HEK293 (cell line): ENCODE measurements at regions not wholly inside any gene's neighbourhood (a gene's known extent, or its start where the extent isn't known, plus 50 kb on each side); places are given as distances from the start of the nearest gene placed in this dataset.

Experiments used
- CTCF ChIA-PET: fragments of 350-600 bp; formaldehyde crosslinking; extraction: SDS; loops from one replicate; lab custom pipeline; 2021; ENCODE audit warnings: antibody characterized with exemption; lab: Yijun Ruan, JAX
- POLR2A ChIA-PET: fragments of 300-600 bp; formaldehyde crosslinking; extraction: SDS; loops from one replicate; lab custom pipeline; 2020; ENCODE audit warnings: antibody characterized with exemption, inconsistent platforms; lab: Yijun Ruan, JAX
- H3K27ac ChIP-seq: fragments of 200-500 bp; sonication (Bioruptor generic); 2 replicates; pipeline ENCODE4 v1.5.1; 2014; ENCODE audit warnings: low read depth, low read length, control low read depth, inconsistent platforms; ENCODE audit errors: extremely low read depth
- H3K36me3 ChIP-seq, 2 experiments: fragments of 200-500 bp in 1 of 2; sonication (Bioruptor generic) in 1 of 2; 1 replicate in 1 of 2; 2 replicates in 1 of 2; pipeline ENCODE4 v1.5.1; 2014 to 2017; ENCODE audit warnings: inconsistent platforms in 2 of 2, low read length in 2 of 2; ENCODE audit not compliant: control insufficient read depth in 2 of 2, insufficient read depth in 1 of 2
- H3K4me1 ChIP-seq: fragments of 200-500 bp; sonication (Bioruptor generic); 2 replicates; pipeline ENCODE4 v1.5.1; 2014; ENCODE audit warnings: mild to moderate bottlenecking, low read length, inconsistent platforms; ENCODE audit not compliant: control insufficient read depth, insufficient read depth
- H3K4me3 ChIP-seq: 2 replicates; pipeline ENCODE4 v1.5.1; 2011; ENCODE audit warnings: low read depth, mild to moderate bottlenecking, control low read depth, low read length, moderate library complexity
- H3K9me3 ChIP-seq: fragments of 200-500 bp; sonication (Bioruptor generic); 2 replicates; pipeline ENCODE4 v1.5.1; 2014; ENCODE audit warnings: low read depth, low read length, inconsistent platforms; ENCODE audit not compliant: control insufficient read depth, insufficient read depth
- ELK4 ChIP-seq: IDR thresholded peaks from 2 replicates; pipeline ENCODE4 v1.6.1; 2011; ENCODE audit warnings: mild to moderate bottlenecking, low read depth, low read length, borderline replicate concordance
- HIC1 ChIP-seq: fragments of 450-650 bp; formaldehyde crosslinking; IDR thresholded peaks from 2 replicates; pipeline ENCODE4 v1.5.1; 2016; ENCODE audit warnings: missing biosample characterization, missing genetic modification characterization
- HOXA7 ChIP-seq: sonication (generic); formaldehyde crosslinking; IDR thresholded peaks from 2 replicates; pipeline ENCODE4 v1.8.1; 2022; ENCODE audit warnings: missing genetic modification reagents, borderline replicate concordance
- KLF16 ChIP-seq: fragments of 450-650 bp; formaldehyde crosslinking; IDR thresholded peaks from 2 replicates; pipeline ENCODE4 v1.5.1; 2017; ENCODE audit warnings: missing biosample characterization, missing genetic modification characterization
- OSR2 ChIP-seq: fragments of 450-650 bp; formaldehyde crosslinking; IDR thresholded peaks from 2 replicates; pipeline ENCODE4 v1.5.1; 2016; ENCODE audit warnings: missing biosample characterization, missing genetic modification characterization
- PRDM1 ChIP-seq: fragments of 450-650 bp; formaldehyde crosslinking; IDR thresholded peaks from 2 replicates; pipeline ENCODE4; 2016; ENCODE audit warnings: missing biosample characterization, missing genetic modification characterization
- PRDM2 ChIP-seq: fragments of 450-650 bp; formaldehyde crosslinking; IDR thresholded peaks from 2 replicates; pipeline ENCODE4 v1.5.1; 2016; ENCODE audit warnings: missing biosample characterization, missing genetic modification characterization, borderline replicate concordance
- RBAK ChIP-seq: fragments of 450-650 bp; formaldehyde crosslinking; IDR thresholded peaks from 2 replicates; pipeline ENCODE4 v1.5.1; 2016; ENCODE audit warnings: missing biosample characterization, missing genetic modification characterization
- ZBTB17 ChIP-seq: fragments of 450-650 bp; formaldehyde crosslinking; IDR thresholded peaks from 2 replicates; pipeline ENCODE4 v1.5.1; 2016; ENCODE audit warnings: missing biosample characterization, missing genetic modification characterization
- ZBTB6 ChIP-seq: fragments of 450-650 bp; formaldehyde crosslinking; IDR thresholded peaks from 2 replicates; pipeline ENCODE4 v1.5.1; 2017; ENCODE audit warnings: missing biosample characterization, missing genetic modification characterization
- ZFHX2 ChIP-seq: fragments of 450-650 bp; formaldehyde crosslinking; conservative IDR thresholded peaks from 2 replicates; pipeline ENCODE4 v1.5.1; 2016; ENCODE audit warnings: missing biosample characterization, missing genetic modification characterization
- ZNF10 ChIP-seq: fragments of 450-650 bp; formaldehyde crosslinking; IDR thresholded peaks from 2 replicates; pipeline ENCODE4 v1.5.1; 2017; ENCODE audit warnings: missing biosample characterization, missing genetic modification characterization
- ZNF169 ChIP-seq: fragments of 450-650 bp; formaldehyde crosslinking; IDR thresholded peaks from 2 replicates; pipeline ENCODE4 v1.5.1; 2016; ENCODE audit warnings: missing biosample characterization, missing genetic modification characterization
- ZNF2 ChIP-seq: fragments of 450-650 bp; formaldehyde crosslinking; IDR thresholded peaks from 2 replicates; pipeline ENCODE4 v1.5.1; 2016; ENCODE audit warnings: missing biosample characterization, missing genetic modification characterization
- ZNF214 ChIP-seq: fragments of 450-650 bp; formaldehyde crosslinking; IDR thresholded peaks from 2 replicates; pipeline ENCODE4 v1.5.1; 2017; ENCODE audit warnings: missing biosample characterization, mild to moderate bottlenecking, missing genetic modification characterization, borderline replicate concordance
- ZNF274 ChIP-seq, 2 experiments: fragments of 200-500 bp in 1 of 2; fragments of 450-650 bp in 1 of 2; sonication (Bioruptor generic) in 1 of 2; formaldehyde crosslinking in 1 of 2; IDR thresholded peaks; 2 replicates each; pipeline versions ENCODE4 v1.5.1 to v1.6.1; 2014 to 2016; ENCODE audit warnings: borderline replicate concordance in 1 of 2, inconsistent platforms in 1 of 2, low read length in 1 of 2, missing biosample characterization in 1 of 2, missing genetic modification characterization in 1 of 2
- ZNF416 ChIP-seq: fragments of 450-650 bp; formaldehyde crosslinking; IDR thresholded peaks from 2 replicates; pipeline ENCODE4 v1.5.1; 2016; ENCODE audit warnings: missing biosample characterization, missing genetic modification characterization
- ZNF433 ChIP-seq: fragments of 450-650 bp; formaldehyde crosslinking; IDR thresholded peaks from 2 replicates; pipeline ENCODE4 v1.5.1; 2016; ENCODE audit warnings: missing biosample characterization, missing genetic modification characterization, low read depth
- ZNF629 ChIP-seq: fragments of 450-650 bp; formaldehyde crosslinking; IDR thresholded peaks from 2 replicates; pipeline ENCODE4 v1.5.1; 2017; ENCODE audit warnings: missing biosample characterization, missing genetic modification characterization
- ZNF664 ChIP-seq: fragments of 450-650 bp; formaldehyde crosslinking; IDR thresholded peaks from 2 replicates; pipeline ENCODE4 v1.5.1; 2016; ENCODE audit warnings: missing biosample characterization, missing genetic modification characterization
- ZNF747 ChIP-seq: fragments of 450-650 bp; formaldehyde crosslinking; IDR thresholded peaks from 2 replicates; pipeline ENCODE4 v1.5.1; 2016; ENCODE audit warnings: missing biosample characterization, missing genetic modification characterization
- ZNF777 ChIP-seq: fragments of 450-650 bp; formaldehyde crosslinking; IDR thresholded peaks from 2 replicates; pipeline ENCODE4 v1.5.1; 2017; ENCODE audit warnings: missing biosample characterization, missing genetic modification characterization, borderline replicate concordance

- TF ChIP-seq OSR2 (tag by site-specific recombination) = no peak
- ChIA-PET POLR2A (no interaction called here), CTCF (no interaction called here)
- Histone ChIP-seq H3K4me3 (no peak overlapping the region), H3K9me3 (no peaks in the 10 kb centered on the region), H3K4me1 (no peaks in the 10 kb centered on the region), H3K27ac (no peak overlapping the region), H3K36me3 (no peaks in the 10 kb centered on the region)
These were observed 115.1 kb upstream of the PMEPA1 start for GRCh38 chr20:57824909-57825308.

GRCh38 chr20:57821935-57822334, 112.1 kb upstream of the PMEPA1 start:
- TF ChIP-seq ZNF10 (tag by site-specific recombination) (no peak), RBAK (no peak), ZNF416 (tag by site-specific recombination) (no peak), ELK4 (no peak), ZNF664 (tag by site-specific recombination) (no peak), HIC1 (tag by site-specific recombination) (no peak), ZBTB17 (tag by site-specific recombination) (no peak), HOXA7 (CRISPR knock-in tag) (no peak), ZNF274 (IDR thresholded peaks at IDR 0.05; ENCODE audit: low read length) (no peak), ZNF274 (tag by site-specific recombination; IDR thresholded peaks at IDR 0.05; ENCODE audit: borderline replicate concordance) (no peak), ZNF2 (tag by site-specific recombination) (no peak), KLF16 (tag by site-specific recombination) (no peak), PRDM1 (tag by site-specific recombination) (no peak), ZNF777 (tag by site-specific recombination) (no peak), ZFHX2 (tag by site-specific recombination) (no peak), ZNF747 (no peak), ZNF214 (no peak), ZNF433 (no peak), ZNF629 (no peak)
- TF ChIP-seq, all 188 proteins: peak for 0
- CTCF ChIA-PET = interaction anchor here (0.7 kb wide), 1 partner anchor 180 kb away, joined by 3 read pairs; no protein-coding TSS in a partner anchor
- POLR2A ChIA-PET = no interaction called here
- no peaks in the 10 kb centered on the region for H3K36me3 ChIP-seq
- H3K27ac ChIP-seq = no peak overlapping the region
- H3K9me3 ChIP-seq = no peaks in the 10 kb centered on the region
- no peak overlapping the region for H3K4me3 ChIP-seq
- no peaks in the 10 kb centered on the region for H3K4me1 ChIP-seq

GRCh38 chr20:57819691-57820380, 110.0 kb upstream of the PMEPA1 start:
- POLR2A ChIA-PET = no interaction called here
- CTCF ChIA-PET = no interaction called here
- Histone ChIP-seq H3K9me3 (no peaks in the 10 kb centered on the region), H3K4me3 (no peak overlapping the region), H3K4me1 (no peaks in the 10 kb centered on the region), H3K27ac (no peak overlapping the region), H3K36me3 (no peaks in the 10 kb centered on the region)
- no peak for TF ChIP-seq ZNF169 (tag by site-specific recombination)
- no peak for TF ChIP-seq ZBTB6 (tag by site-specific recombination)
- no peak for TF ChIP-seq PRDM2 (tag by site-specific recombination)
- TF ChIP-seq ZNF664 (tag by site-specific recombination) = no peak
